ENCODE measurements at regions not wholly inside any gene's neighbourhood (a gene's known extent, or its start where the extent isn't known, plus 50 kb on each side); places are given as distances from the start of the nearest gene placed in this dataset.
"Not testable (repeated sequence)": the region's sequence is repeated elsewhere in the genome, so short reads cannot be mapped to it uniquely, and the experiment has no call there.

GRCh38 chr4:187059021-187059420 is 335.4 kb upstream of the FAT1 start:
- no peak for DNase-seq (ENCODE audit: low read depth in 2 of 3, low spot score in 1 of 3)

- no peak for DNase-seq (ENCODE audit: low read depth in 2 of 3, low spot score in 1 of 3)
These were observed 336.2 kb upstream of the FAT1 start for GRCh38 chr4:187059895-187060294.

DNA sequence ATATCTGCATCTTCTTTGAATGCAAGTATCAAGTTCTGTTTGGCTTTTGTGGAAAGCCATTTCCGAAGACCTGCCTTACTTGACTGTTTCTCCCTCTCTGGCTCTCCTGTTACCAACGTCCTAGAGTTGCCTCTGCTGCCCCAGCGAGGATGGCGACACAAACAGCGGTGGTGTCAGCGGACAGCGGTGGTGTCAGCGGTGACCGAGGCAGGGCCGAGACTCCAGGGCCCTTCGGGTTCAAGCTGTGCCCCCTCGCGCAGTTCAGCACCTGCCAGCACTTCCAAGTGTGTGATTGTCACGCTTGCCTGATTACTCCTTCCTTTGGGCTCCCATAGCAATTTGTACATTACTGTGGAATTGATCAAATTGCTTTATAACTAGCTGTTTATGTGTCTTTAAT is 336.9 kb upstream of the FAT1 start:
- DNase-seq (ENCODE audit: low read depth in 2 of 3, low spot score in 1 of 3): no peak

- DNase-seq (ENCODE audit: low read depth in 2 of 3, low spot score in 1 of 3): no peak
These were observed 339.6 kb upstream of the FAT1 start for GRCh38 chr4:187063251-187063650.

DNA sequence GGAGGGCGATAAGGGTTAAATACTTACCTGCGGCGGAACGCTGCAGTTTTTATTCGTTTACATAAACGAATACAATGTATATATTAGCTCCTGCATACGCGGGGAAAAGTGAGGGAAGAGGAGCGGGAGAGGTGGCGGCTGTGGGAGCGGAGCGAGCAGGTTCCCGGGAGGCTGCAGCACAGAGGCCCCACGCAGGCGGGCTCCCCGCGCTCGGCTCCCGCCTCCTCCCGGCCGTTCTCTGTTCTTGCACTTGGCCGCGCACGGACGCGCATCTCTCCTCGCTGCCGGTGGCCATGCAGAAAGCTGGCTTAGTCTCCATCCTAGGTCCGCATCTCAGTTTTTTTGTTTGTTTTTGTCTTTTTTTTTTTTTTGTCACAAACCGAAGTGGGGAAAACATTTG is 340.4 kb upstream of the FAT1 start:
- DNase-seq (ENCODE audit: low read depth in 2 of 3, low spot score in 1 of 3): no peak

DNA sequence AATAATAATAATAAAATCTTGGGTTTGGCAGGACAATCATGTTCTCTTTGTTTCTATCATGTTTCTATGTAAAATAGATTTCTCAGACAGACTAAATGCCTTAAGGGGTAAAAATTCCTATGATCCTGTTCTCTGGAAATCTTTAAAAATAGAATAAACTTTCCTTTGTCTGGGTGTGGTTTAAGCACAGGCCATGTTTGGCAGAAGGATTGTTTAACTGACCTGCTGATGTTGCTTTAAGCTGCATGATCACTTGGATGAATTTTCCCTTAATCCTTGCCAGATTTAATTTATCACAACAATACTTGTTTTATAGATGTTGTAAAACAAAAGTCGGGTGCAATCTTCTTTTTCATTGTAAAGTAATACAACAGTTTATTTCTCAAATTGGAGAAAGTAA is 341.7 kb upstream of the FAT1 start:
- no peak for DNase-seq (ENCODE audit: low read depth in 2 of 3, low spot score in 1 of 3)

GRCh38 chr4:187065806-187066205 is 342.1 kb upstream of the FAT1 start:
- no peak for DNase-seq (ENCODE audit: low read depth in 2 of 3, low spot score in 1 of 3)

- no peak for DNase-seq (ENCODE audit: low read depth in 2 of 3, low spot score in 1 of 3)
These were observed 345.7 kb upstream of the FAT1 start for GRCh38 chr4:187069398-187069797.

DNA sequence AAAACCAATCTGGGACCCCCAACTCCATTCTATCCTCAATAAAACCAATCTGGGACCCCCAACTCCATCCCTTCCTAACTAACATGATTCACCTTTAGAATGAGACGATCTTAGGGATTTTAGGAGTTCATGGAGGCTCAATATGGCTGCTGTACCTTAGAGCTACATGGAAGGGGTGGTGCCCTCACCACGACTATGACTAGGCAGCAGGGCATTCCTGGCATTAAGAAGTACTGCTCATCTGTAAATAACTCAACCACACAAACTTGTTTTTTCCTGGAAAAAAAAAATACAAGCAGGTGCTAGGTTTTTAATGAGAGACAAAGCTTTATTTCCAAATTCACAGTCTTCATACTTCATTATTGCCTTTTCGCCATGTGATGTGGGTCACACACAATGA is 346.5 kb upstream of the FAT1 start:
- DNase-seq (ENCODE audit: low read depth in 2 of 3, low spot score in 1 of 3): no peak

GRCh38 chr4:187070740-187071139 is 347.1 kb upstream of the FAT1 start:
- DNase-seq (ENCODE audit: low read depth in 2 of 3, low spot score in 1 of 3): no peak

GRCh38 chr4:187071946-187072600 is 348.4 kb upstream of the FAT1 start:
- no peak for DNase-seq (ENCODE audit: low read depth in 2 of 3, low spot score in 1 of 3)

DNA sequence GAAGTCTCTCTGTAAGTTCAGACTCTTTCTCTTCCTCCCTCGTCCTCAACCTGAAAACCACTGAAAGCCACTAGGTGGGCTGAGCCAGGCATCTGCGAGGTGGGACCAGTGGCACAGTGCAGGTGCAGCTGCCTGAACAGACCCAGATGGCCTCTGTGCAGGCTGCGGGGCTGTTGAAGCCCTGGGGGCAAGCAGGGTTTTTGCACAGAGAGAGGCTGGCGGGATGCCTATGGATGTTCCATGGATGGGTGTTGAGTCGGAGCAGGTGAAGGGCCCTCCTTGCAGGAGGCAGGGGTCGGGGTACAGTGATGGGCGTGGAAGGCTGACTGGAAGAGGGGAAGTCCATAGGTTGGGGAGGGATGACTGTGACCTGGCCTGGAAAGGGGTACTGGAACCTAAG is 350.2 kb upstream of the FAT1 start:
- DNase-seq (ENCODE audit: low read depth in 2 of 3, low spot score in 1 of 3): no peak

DNA sequence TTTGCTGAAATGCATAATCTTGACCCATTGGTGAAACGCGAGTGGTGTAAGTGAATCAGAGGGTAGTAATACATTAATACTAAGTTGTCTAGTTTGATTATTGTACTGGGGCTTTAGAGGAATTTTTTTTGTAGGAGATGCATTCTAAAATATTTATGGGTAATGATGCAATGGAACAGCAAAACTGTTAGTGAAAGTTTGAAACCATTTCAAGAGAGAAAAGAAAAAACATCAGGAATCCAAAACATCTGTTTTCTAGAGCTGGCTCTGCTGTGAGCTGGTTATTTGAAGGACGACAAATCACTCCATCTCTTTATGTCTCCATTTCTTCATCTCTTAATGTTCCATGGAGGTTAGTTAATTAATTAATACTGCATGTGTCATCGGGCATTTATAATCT is 351.9 kb upstream of the FAT1 start:
- DNase-seq (ENCODE audit: low read depth in 2 of 3, low spot score in 1 of 3): no peak

DNA sequence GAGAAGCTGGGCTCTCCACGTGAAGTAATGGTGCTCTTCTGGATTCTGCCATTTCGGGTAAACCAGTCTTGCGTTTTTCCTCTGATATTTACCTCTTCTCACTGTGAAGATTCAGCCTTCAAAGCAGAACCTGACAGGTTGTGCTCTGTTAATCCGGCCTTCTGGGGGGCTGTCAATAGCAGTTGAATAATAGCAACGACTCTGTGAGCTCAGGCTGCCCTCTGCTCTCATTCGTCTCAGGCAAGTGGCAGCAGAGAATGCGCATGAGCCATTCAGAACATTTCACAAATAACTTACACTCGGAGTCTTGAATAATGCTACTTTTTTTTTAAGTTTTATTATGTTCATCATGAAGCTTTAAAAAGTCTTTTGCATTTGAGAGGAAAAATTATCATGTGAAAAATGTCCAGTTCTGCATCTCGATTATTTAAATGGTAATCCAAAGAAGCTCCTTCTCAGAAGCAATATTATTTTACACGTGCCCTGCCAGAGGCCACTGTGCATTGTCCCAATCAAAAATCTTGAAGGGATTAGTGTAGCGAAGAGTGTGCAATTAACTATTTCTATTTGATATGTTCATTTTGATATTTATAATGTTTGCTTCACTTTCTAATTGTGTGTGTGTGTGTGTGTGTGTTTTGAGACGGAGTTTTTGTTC is 354.2 kb upstream of the FAT1 start:
- DNase-seq (ENCODE audit: low read depth in 2 of 3, low spot score in 1 of 3): no peak

DNA sequence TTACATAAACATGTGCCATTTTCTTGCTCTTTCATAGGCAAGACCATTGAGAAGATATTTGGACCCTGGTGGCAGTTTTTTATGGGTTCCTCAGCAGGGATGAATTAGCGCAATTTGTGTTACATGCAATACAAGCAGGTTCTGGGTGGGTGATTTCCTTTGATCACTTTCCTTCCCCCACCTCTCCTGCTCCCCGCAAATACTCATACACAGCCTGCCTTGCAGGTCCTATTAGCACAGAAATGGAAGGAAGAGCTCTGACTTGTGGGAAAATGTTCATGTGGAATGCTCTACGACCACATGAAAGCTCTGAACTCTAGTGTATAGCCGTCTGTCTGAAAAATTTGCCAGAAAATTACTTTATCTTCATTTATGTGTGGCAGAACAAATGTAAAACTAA is 361.0 kb upstream of the FAT1 start:
- DNase-seq (ENCODE audit: low read depth in 2 of 3, low spot score in 1 of 3): no peak

DNA sequence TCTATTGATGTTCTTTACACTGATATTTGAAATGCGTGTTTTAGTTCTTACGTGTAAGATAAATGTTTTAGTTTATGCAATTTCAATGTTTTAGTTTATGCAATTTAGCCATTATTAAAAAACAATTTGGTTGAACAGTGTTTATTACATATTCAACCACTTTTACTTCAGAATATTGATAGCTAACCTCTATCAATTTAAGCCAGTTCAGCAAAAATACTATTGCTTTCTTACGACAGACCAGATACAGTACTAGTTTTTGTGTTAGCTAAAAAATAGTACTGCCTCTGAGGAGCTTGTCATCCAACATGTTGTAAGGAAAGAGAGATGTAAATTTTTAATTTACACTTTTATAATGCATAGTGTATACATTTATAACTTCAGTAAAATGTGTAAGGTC is 361.7 kb upstream of the FAT1 start:
- no peak for DNase-seq (ENCODE audit: low read depth in 2 of 3, low spot score in 1 of 3)

DNA sequence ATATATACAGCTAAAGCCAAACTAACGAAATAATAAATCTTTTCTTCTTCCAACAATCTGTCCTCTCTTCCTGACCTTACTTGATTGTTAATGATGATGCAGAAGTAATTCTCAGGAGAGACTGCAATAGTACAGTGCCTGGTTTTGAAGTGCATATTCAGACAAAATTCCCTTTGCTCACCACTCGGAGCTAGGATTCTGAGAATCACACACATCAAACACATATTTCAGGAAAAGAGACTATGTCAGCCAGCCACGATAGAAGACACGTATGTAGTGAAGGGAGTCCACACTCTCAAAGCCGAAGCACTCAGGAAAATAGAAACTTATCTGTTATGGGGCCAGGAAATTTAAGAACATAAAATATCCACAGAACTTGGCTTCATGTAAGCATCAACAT is 362.5 kb upstream of the FAT1 start:
- no peak for DNase-seq (ENCODE audit: low read depth in 2 of 3, low spot score in 1 of 3)

GRCh38 chr4:187088070-187088799 is 364.6 kb upstream of the FAT1 start:
- no peak for DNase-seq (ENCODE audit: low read depth in 2 of 3, low spot score in 1 of 3)

DNA sequence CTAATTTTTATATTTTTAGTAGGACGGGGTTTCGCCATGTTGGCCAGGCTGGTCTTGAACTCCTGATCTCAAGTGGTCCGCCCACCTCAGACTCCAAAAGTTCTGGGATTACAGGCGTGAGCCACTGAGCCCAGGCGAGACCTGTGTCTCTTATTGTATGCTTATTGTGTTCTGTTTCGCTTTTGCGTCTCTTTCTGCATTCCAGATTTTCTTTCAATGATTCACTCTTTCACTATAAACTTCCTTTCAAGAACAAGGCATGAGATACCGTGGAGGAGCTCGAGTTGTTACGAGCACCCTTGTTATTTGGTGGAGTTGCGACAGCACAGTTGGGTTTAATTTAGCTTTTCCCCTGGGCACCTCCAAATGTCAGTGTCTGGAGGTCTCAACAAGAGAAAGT is 366.7 kb upstream of the FAT1 start:
- no peak for DNase-seq (ENCODE audit: low read depth in 2 of 3, low spot score in 1 of 3)

DNA sequence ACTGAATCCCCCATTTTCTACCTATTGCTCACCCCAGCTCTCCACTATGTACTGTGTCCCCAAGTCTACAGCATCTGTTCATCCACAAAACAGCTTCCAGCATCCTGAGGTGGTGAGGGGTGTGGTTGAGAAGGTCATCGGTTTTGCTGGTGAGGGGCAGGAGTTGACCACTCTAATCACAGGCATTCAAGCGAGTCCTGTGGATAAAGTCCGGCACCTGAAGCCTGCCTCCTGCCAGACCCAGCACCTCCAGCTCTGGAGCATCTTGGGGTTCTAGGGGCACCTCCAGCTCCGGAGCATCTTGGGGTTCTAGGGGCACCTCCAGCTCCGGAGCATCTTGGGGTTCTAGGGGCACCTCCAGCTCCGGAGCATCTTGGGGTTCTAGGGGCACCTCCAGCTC is 367.2 kb upstream of the FAT1 start:
- not testable (repeated sequence) for DNase-seq (ENCODE audit: low read depth in 2 of 3, low spot score in 1 of 3)

DNA sequence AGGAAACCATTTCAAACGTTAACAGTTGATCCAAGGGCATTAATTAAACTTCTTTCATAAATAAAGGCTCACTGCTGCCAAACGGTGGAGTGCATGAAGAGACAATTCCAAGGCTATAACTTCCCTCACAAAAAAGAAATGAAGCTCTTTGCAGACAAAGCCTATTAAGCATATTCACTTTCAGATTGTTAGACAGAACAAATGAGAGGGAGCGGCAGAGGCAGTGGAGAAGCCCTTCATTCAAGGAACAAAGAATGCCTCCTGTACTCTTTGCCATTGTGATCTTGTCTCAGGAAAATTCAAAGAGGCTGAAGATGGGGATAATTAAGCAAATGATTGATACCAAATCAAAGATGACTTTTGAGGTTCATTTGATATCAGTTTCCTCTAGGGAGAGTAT is 370.5 kb upstream of the FAT1 start:
- DNase-seq (ENCODE audit: low read depth in 2 of 3, low spot score in 1 of 3): no peak

GRCh38 chr4:187098429-187098828 is 374.8 kb upstream of the FAT1 start:
- no peak for DNase-seq (ENCODE audit: low read depth in 2 of 3, low spot score in 1 of 3)

DNA sequence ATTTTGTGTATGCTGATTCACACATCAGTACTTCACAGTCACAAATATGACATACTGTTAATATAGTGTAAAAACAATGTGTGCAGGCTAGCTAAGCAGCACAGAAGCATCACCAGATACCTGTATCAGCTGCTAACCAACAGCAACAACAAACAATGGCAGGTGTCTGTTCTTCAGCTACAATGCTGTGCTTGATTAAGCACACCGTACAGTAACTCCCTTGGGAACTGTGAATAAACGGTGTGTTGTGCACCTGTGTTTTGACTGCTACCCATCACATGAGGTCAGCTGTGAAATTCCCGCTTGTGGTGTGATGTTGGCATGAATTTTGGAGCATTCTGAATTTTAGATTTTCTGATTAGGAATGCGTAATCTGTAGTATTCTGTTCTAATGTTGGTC is 379.7 kb upstream of the FAT1 start:
- no peak for DNase-seq (ENCODE audit: low read depth in 2 of 3, low spot score in 1 of 3)
